ENCODE measurements at regions not wholly inside any gene's neighbourhood (a gene's known extent, or its start where the extent isn't known, plus 50 kb on each side); places are given as distances from the start of the nearest gene placed in this dataset.
A peak's percentile ranks its signal among the peaks of the same experiment; 100 is the strongest.

DNA sequence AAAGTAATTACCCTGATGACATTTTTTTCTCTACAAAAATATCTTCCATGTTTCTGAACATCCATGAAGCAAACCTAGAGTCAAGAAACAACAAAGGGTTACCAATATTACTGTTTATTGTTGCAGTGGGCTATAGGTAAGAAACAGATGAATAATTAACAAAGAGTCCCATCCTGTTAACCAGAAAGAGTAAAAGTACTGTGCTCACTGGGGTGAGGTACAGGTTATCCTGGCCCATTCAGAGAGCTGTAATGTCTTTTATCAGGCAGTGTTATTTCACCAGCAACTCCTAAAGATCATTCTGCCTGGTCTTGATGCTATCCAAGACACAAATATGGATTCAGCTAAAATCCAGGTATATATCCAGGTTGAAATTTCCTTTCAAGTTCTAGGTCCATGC lies 754.9 kb downstream of the SATB2 start:
- DNase-seq (ENCODE audit: low spot score) = no peak

DNA sequence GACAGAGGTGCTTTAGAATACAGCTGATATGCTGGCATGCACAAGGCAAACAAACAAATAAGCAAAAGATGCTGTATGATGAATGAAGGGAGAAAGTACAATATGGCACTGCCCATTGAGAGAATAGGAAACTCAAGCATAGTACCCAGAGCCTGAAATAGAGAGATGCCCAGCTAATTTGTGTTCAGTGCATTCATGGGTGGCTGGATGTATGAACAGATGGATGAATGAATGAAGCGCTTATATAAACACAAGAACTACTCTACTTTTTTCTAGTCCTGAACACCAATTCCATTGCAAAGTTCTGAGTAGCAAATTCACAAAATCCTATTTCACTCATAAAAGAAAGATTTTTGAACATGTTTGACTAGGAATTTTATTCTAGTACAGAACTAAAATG lies 756.3 kb downstream of the SATB2 start:
- no peak for DNase-seq (ENCODE audit: low spot score)

DNA sequence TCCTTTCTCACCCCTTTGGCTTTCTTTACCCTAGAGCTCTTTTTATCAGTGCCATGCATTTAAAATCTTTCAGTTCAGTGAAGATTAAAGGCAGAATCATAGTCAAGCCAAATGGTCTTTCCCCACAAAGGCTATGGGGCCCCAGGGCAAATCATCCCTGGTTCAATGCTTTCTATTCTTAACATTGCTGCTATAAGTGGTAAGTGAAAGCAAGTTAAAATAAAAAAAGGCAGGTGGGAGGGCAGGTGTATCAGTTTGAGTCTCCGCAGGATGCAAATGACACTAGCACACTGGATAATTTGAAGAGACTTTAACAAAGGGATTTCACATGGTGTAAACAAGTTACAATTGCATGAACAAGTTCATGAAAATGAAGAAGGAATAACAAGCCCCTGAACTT lies 757.4 kb downstream of the SATB2 start:
- DNase-seq (ENCODE audit: low spot score) = no peak

DNA sequence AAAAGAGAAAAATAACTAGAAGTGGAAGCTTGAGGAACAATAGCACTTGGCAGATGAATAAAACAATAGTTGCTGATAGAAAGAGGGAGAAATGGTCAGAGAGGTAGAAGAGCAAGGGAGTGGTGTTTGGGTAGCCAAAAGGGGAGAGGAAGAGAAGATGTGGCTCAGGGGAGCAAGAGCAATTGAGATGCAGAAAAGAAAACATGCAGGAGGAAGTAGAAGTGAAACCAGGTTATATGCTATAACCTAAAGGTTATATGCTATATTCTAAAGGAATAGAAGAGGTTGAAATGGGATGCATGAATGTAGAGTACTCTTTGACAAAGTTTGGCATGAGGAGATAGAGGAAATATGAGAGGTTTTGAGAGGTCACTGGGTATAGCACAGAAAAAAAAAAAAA lies 759.5 kb downstream of the SATB2 start:
- no peak for DNase-seq (ENCODE audit: low spot score)

DNA sequence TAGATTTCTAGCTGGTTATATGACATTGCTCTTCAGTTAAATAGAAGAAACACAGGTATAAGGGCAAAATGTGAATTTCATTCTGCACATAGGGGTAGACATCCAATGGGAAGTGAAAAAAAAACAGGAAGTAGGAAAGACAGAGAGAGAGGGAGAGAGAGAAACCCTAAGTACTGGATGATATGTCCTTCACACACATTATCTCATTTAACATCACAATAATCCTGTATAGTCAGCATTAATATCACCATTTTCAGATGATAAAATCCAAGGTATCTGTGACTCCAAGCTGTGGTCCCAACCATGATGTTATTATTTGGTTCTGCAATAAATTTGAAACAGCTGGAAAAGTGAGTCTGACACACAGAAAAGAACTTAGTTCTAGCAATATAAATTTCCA lies 759.9 kb downstream of the SATB2 start:
- DNase-seq (ENCODE audit: low spot score) = no peak

DNA sequence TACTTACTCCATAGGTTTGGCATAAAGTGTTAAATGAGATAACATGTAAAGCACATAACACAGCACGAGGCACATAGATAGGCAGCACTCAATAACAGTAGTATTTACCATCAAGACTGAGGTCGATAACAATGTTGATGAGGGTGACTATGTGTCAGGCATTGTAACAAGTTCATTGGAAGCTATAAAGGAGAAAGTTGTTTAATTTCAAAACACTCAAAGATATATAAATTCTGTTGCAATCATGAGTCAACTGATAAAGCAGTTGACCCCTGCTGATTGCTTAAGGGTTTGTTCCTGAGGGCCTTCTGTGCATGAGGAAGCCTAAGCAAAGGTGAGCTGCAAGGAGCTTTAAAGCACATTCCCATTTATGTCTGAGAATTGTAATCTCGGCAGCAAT lies 760.5 kb downstream of the SATB2 start:
- DNase-seq (ENCODE audit: low spot score) = no peak

DNA sequence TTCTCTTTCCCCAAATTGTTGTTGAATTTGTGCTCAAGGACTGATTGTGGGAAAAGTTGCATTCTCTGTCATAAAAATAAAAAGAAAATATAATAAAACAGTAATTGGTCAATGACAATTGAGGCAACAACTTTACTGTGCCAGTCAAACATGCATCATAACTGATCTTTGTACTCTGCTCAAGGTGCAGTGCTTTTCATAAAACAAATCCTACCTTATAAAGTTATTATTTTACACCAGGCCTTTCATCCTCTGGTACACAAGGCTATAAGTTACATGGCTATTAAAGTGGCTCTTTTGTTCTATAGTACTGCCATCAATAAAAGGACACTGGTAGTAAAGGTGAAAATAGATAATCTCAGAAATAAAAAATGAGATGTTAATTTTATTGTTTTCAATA lies 761.9 kb downstream of the SATB2 start:
- DNase-seq (ENCODE audit: low spot score) = no peak

DNA sequence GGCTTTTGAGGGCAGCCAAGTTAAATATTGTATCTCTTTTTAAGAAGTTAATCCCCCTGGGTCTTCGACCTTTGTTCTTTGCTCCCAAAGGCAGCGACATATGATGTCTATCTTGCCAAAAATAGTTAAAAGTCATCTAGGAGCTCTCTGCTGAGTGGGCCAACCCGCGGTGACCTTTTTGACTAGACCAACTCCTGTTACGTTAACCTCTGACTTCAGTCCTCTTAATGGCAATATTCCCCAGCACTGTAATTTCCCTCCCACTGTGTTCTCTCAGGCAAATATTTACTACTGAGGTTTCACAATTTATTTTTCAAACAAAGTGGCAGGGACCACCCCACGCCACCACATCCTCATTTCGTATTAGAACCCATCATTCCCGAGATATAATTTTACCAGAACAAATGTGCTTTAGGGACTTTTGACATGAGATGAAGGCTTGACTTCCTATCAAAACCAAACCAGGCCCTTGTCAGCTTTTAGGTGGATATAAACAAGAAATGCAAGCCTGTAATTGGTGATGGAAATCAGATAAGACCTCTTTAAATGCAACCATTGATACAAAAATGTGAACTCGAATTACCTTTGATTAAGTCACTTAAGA lies 764.7 kb downstream of the SATB2 start:
- DNase-seq (ENCODE audit: low spot score) = no peak

DNA sequence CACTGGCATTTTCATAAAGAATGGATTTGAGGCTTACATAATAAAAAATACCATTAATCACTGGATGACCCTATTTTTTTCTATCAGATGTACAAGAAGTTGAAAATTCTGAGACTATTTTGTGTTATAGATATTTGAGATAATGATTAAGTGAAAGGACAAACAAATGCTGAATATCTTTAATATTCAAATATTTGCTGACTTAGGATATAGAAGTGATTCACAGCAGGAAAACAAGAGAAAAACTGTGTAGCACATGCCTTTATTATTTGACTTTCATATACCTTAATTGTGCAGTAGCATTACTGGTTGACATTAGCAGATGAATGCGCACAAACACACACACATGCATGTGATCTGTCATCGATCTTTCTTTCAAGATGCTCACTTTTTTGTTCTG lies 766.5 kb downstream of the SATB2 start:
- DNase-seq (ENCODE audit: low spot score) = no peak

DNA sequence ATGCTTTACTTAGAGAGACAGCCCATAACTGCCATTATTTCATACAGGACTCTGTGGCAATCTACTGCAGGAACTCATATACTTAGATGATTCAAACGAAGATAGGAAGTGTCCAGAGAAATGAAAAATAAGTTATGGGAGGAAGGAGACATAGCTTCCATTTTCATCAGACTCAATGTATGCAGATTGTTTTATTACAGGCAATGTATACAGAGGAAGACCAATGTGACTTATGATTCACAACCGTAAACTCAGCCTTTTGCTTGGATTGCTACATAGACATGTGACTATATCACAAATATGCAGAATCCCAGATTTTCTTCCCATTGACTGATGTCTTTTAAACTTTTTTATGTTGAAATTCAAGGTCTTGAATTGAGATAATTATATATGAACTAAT lies 793.4 kb downstream of the SATB2 start:
- DNase-seq (ENCODE audit: low spot score) = no peak

DNA sequence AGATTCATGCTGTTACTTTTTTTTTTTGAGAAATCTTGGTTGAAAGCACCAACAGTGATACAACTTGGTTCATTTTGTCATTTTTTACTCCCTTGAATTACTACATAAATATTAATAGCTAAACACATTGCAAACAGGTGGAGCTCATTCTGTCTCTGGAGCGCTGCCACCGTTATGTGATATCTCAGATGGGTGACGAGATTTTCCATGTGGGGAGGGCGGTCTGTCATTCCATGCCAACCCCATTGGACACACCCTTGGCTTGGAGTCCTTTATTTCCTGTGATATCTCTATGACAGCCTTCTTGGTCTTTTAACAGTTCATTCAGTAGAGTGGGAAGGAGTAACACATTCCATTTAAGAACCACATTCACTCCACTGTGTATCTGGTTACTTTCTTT lies 794.8 kb downstream of the SATB2 start:
- DNase-seq (ENCODE audit: low spot score) = no peak

DNA sequence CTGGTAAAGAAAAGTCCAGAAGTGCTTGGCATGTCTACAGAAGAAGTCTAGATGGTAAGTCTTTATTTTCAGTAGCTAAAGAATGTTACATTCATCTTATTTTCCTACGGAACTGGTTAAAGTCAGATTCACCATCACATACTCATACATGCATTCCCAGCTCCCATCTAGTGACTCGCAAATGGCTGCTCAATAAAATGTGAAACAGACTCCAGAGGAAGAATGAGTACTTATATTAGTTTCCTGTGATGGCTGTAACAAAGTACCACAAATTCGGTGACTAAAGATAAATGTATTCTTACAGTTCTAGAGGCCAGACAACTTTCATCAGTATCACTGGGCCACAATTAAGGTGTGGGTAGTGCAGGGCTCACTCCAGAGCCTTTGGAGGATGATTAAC lies 797.2 kb downstream of the SATB2 start:
- peak; percentile 0 for DNase-seq (ENCODE audit: low spot score)

DNA sequence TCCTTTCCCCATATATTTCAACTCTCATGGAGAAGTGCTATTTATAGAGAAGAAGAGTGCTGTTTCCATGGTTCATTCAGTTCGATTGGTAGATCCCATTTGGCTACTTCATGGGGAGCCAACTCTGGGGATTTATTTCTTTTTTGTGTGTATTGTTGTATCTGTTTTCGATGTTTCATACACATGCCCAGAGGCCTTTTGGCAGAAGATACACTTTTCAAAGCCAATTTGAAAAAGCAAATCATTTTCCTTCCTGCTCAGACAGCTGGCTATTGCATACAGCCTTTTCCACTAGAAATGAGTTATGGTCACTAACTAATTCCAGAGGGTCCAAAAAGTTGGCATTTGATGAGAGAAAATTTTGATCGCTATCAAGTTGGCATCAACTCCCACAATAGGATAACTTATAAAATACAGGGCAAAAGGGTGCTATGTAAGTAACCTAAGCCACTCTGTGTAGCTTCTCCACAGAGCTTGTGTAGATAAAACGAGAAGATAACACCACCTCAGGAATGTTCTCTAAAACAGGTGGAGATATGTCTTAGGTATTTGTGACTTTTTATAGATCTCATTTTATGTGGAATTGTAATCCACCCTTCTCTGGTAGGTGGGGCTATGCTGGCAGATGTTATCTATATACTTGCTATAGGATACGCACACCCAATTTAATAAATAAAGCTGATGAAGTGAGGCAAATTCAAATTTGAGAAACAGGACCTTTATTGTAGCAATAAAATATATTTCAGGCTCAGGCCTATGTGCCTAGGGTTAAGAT lies 798.5 kb downstream of the SATB2 start:
- no peak for DNase-seq (ENCODE audit: low spot score)

DNA sequence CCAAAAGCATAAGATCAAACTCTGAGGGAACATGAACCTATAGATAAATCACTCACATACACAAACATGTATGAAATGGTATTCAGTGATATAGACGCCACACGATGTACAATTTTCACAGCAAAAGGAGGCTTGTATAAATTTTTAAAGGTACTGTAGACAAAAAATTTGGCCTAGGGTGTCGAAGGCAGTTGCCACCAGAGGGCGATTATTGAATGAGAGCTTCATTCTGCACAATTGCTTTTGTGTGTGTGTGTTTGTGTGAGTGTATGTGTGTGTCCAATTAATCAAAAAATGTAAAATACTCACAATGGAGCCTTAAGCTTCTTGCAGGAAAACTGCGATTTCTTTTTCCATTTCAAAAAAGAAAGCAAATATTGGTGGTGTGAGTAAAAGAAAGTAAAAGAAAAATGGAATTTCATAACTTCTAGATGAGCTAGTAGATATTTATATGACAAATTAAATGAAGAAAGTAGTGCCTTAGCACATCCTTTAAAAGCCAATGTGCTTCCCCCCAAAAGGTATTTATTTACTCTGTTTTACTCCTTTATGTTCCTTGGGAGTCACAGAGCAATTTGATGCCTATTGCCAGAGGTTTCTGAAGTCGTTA lies 800.1 kb downstream of the SATB2 start:
- peak; percentile 11 for DNase-seq (ENCODE audit: low spot score)

DNA sequence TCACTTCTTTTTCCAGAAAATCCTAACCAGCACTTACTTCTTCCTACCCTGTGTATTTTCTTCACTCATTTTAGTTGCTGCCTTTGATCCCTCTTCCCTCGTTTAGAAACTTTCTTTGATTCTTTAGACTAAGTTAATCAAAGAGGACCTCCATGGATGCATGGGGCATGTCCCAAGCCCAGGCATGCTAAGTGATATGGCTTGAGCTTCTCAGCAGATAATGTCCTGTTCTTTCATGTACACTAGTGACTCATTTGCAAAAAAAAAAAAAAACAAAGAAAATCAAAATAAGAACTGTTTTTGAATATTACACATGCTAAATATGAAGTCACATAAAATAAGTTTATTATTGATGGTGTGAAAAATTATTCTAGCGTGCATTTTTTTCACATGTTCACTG lies 800.9 kb downstream of the SATB2 start:
- no peak for DNase-seq (ENCODE audit: low spot score)

DNA sequence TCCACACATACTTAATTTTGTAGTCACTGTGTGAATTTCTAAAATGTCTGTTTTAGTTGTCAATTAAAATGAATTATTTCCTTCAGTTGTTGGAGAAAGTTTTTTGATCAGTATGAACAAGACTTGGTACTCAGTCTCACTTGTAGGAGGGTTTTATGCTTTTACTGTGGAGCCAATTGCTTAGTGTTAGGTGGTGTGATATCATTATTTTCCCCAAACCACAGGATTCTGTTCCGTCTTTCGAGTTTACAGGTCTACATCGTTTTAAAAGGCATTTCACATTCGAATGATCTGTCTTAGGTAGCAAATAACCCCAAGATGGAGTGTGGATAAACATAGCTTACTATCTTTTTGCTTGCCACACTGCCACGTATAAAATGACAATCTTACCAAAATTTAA lies 803.1 kb downstream of the SATB2 start:
- no peak for DNase-seq (ENCODE audit: low spot score)

DNA sequence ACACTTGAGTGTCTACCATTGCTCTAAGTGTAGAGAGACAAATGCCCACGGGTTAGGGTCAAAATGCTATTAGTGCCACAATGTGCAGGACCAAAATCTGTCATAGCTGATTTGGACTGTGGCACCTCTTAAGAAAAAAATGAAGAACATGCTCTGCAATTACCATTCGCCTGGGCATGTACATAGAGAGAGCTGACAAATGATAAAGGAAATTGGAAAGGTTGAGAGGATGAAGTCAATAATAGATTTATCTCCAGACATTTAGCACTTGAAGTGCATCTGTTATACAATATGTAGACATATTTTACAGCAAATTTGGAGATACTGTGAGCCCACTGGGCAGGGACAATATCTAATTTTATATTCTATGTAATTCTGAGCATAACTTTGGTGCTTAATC lies 804.4 kb downstream of the SATB2 start:
- no peak for DNase-seq (ENCODE audit: low spot score)

DNA sequence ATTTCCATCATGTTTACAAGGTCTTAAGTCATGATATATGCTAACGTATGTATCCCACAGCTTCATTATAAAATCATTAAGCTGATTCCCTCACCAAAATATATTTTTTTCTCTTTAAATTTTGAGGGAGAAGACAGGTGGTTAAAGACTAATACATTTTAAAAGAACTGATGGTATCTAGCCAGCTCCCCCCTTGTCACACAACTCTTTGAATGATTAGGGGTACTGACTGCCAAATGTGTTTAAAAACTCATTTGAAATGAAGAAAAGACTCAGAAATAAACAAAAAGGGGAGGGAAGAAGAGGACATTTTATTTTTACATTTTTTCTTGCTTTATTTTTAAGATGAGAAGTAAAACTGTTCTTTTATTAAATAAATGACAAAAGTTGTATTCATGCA lies 805.3 kb downstream of the SATB2 start:
- DNase-seq (ENCODE audit: low spot score) = no peak

DNA sequence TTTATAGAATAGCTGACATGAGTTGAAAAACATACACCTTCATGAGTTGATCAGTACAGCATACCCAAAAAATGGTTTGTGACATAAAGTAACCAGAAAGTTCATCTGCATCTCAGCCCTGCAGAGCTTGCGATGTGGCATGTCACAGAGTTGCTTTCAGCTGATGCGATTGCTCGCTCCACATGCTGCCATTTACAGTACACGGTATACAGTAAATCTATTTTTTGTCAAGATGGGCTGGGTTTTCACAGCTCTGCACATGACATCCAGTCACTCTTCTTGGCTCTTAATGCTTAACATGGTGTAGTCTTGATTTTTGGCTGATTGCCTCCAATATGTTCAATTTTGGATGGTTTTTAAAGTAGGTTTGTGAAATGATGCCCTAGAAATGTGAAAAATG lies 811.9 kb downstream of the SATB2 start:
- DNase-seq (ENCODE audit: low spot score) = no peak

DNA sequence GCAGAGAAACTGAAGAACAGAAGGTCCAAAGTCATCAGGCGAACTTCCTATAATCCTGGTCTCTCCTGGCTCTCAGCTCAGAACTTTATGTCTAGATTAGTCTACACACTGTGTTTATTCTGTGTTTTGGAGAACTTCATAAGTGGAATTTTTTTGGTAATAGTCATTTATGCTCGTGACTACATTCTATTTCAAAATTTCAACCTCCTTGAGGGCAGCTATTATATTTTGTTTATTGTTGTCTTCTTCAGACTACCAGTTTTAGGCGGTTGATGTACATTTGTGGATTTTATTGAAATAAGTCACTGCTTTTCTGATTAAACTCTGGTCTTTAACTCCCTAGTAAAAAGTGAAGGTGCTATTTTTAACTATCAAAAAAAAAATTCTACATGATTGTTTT lies 816.6 kb downstream of the SATB2 start:
- no peak for DNase-seq (ENCODE audit: low spot score)

DNA sequence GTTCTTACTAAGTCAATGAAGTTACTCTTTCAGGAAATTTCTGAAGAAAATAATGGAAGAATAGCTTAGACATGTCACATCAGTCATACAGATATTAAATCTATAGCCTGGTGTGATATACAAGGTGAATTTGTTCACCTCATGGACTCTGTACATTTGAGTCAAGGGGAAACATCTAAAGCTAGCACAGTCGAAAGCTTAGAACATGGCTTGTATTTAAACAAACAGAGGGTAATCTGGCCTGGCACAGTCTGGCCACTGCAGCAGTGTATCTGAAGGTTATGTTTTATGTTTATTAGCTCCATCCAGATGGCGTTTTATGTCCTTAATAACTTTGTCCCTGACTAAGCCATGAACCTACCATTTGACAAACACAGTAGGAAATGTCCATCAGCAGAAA lies 817.3 kb downstream of the SATB2 start:
- DNase-seq (ENCODE audit: low spot score) = no peak

DNA sequence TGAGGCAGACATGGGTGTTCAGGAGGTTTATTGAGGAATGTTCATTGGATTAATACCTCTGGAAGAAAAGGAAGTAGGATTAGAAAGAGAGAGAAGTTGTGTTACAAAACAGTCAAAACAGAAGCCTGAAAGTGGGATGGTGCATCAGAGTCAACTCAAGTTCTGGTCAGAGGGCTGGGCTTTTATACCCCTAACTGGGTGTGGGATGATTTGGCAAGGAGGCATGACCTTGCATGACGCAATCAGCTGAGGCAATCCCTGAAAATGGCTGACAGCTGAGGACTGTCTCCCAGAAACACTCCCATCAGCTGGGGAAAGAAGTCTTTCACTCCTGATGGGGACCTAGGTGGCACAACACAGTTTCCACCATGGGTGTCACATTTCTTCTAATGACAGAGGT lies 818.2 kb downstream of the SATB2 start:
- no peak for DNase-seq (ENCODE audit: low spot score)

DNA sequence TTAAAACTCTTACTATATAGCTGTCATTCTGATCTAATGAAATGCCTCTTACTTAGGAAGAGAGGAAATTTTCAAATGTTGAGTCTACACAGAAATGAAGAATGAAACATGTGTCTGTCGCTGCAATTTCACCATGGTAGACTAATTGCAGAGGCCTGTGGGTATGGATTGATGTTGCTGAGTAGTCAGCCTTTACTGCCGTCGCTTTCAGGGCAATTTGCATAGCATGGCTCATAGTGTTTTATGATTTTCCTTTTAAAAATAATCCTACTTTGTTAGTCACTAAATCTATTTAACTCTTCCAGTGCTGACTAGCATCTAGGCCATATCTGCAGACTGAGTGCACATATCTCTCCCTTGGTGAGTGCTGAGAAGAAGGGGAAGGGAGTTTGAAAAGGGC lies 819.2 kb downstream of the SATB2 start:
- no peak for DNase-seq (ENCODE audit: low spot score)

DNA sequence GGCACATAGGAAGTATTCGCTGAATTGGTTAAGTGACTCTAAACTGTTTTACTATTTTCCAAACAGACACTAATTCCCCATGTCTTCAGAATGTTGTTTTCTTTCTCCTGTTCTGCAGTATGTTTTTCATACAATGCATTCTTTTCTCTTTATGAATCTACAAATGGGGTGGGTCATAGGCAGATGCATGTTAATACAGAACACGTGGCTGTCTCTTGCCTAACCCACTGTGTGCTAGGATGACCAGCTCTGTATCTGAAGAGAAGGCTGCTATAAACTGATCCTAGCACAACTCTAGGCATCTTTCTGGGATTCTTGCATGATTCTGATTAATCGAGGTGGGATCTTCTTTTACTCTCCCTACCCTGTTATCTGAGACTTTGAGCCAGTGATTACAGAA lies 826.0 kb downstream of the PLCL1 start:
- DNase-seq (ENCODE audit: low spot score) = no peak

All from kidney capillary endothelial cell (primary cell).